Gastroesophageal sphincter (tissue), 4 donors: ENCODE measurements at regions not wholly inside any gene's neighbourhood (a gene's known extent, or its start where the extent isn't known, plus 50 kb on each side); places are given as distances from the start of the nearest gene placed in this dataset.

Experiments used
- ATAC-seq: fragments of 150-250 bp; one replicate; pipeline ENCODE4 v1.9.1; 2016; ENCODE audit warnings: mild to moderate bottlenecking, moderate library complexity
- H3K27ac ChIP-seq, 4 donors: fragments of 200-600 bp; sonication (generic) in 3 of 4; 1 replicate in 3 of 4; 2 replicates in 1 of 4; pipeline ENCODE4 v1.5.1; 2016 to 2019
- H3K27me3 ChIP-seq: fragments of 200-600 bp; sonication (generic); one replicate; pipeline ENCODE4 v1.5.1; 2019
- H3K36me3 ChIP-seq, 2 donors: fragments of 200-600 bp; sonication (generic); one replicate each; pipeline ENCODE4 v1.5.1; 2019; ENCODE audit warnings: control low read depth in 1 of 2
- H3K4me1 ChIP-seq, 3 donors: fragments of 200-600 bp; sonication (generic); 1 replicate in 2 of 3; 2 replicates in 1 of 3; pipeline ENCODE4 v1.5.1; 2016 to 2019; ENCODE audit warnings: control low read depth in 2 of 3
- H3K4me3 ChIP-seq, 2 donors: fragments of 200-600 bp; sonication (generic); one replicate each; pipeline ENCODE4 v1.5.1; 2019; ENCODE audit warnings: mild to moderate bottlenecking in 1 of 2, moderate library complexity in 1 of 2
- H3K9me3 ChIP-seq, 3 donors: fragments of 200-600 bp; sonication (generic); one replicate each; pipeline ENCODE4 v1.5.1; 2017 to 2019; ENCODE audit warnings: control low read depth in 2 of 3
- CTCF ChIP-seq, 4 experiments: fragments of 200-600 bp in 2 of 4; fragments of 450-650 bp in 2 of 4; sonication (generic) in 1 of 4; IDR thresholded peaks; one replicate each; pipeline ENCODE4 v1.5.1; 2017 to 2019; ENCODE audit warnings: antibody characterized with exemption in 4 of 4, mild to moderate bottlenecking in 2 of 4, moderate library complexity in 2 of 4
- EP300 ChIP-seq: sonication (generic); formaldehyde crosslinking; IDR thresholded peaks from one replicate; pipeline ENCODE4 v1.6.1; 2017; ENCODE audit warnings: antibody characterized with exemption, mild to moderate bottlenecking
- POLR2A ChIP-seq, 2 donors: fragments of 450-650 bp; IDR thresholded peaks; one replicate each; pipeline ENCODE4 v1.6.1; 2017; ENCODE audit warnings: antibody characterized with exemption in 2 of 2, mild to moderate bottlenecking in 2 of 2, moderate library complexity in 1 of 2
- POLR2AphosphoS5 ChIP-seq: sonication (generic); formaldehyde crosslinking; IDR thresholded peaks from one replicate; pipeline ENCODE4 v1.6.1; 2017; ENCODE audit warnings: antibody characterized with exemption
- WGBS, 2 donors: methylation state at CpG; one replicate each; pipeline ENCODE4 v1.1.5; 2018; ENCODE audit warnings: low coverage in 1 of 2; 5-methylcytosine and 5-hydroxymethylcytosine counted together

DNA sequence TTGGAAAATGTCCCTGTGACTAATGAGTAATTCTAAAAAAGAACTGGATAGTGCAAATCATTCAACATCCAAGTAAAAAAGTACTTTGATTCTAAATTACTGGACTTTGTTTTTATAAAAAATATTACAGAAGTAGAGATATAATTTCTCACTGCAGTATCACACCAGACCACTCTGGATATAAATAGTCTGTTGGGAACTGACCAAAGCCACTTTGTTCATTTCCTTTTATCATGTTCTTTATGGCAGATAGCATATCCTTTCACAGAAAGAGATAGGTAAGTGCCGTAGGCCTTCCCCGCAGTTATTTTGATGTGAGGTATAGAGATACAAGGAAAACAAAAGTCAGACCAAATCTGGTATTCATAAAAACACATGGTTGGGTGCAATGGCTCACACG, 827.4 kb upstream of the GRAMD2B start:
- no peaks in the 10 kb centered on the region for H3K36me3 ChIP-seq
- 64 to 100% methylated on average over 1 to 3 of the region's 3 CpGs for WGBS, 2 donors
- no peak for TF ChIP-seq POLR2A (IDR thresholded peaks at IDR 0.05)
- TF ChIP-seq POLR2AphosphoS5: no peak
- TF ChIP-seq EP300: no peak
- no peak for TF ChIP-seq CTCF (IDR thresholded peaks at IDR 0.05)
- no peaks in the 10 kb centered on the region for H3K27me3 ChIP-seq
- H3K9me3 ChIP-seq: no peaks in the 10 kb centered on the region
- ATAC-seq: no peak
- peak overlapping the region in 1 of 4 donors; percentile 5 for H3K27ac ChIP-seq
- no peak overlapping the region for H3K4me3 ChIP-seq
- H3K4me1 ChIP-seq: no peaks in the 10 kb centered on the region

GRCh38 chr5:125597338-125597737, 825.9 kb upstream of the GRAMD2B start:
- Histone ChIP-seq H3K27me3 (no peaks in the 10 kb centered on the region), H3K27ac (no peak overlapping the region), H3K36me3 (no peaks in the 10 kb centered on the region), H3K4me1 (no peaks in the 10 kb centered on the region), H3K9me3 (no peaks in the 10 kb centered on the region), H3K4me3 (no peak overlapping the region)
- 43 to 90% methylated on average over 2 of the region's 2 CpGs for WGBS, 2 donors
- TF ChIP-seq CTCF (IDR thresholded peaks at IDR 0.05) (no peak), POLR2A (IDR thresholded peaks at IDR 0.05) (no peak), POLR2AphosphoS5 (no peak), EP300 (no peak)
- no peak for ATAC-seq

DNA sequence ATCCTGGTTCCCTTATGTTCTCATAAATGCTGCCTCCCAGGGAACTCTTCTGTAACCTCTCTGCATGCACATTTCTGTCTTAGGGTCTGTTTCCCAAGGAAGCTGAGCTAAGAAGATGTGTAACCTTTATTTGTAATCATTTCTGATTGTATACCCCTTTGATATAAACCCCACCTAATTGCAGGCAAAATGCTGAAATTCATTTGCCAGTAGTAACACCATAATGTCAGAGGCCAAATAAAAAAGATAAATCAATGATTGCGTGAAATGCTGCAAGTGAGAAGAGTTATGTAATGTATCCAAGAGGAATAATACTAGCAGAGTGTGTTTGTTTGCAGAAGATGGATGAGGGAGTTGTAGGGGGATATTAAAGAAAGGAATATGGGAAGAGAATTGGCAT, 822.6 kb upstream of the GRAMD2B start:
- WGBS, 2 donors: 80% methylated on average over 1 of the region's 1 CpG
- Histone ChIP-seq H3K4me1 (no peaks in the 10 kb centered on the region), H3K27ac (no peak overlapping the region), H3K27me3 (no peaks in the 10 kb centered on the region), H3K9me3 (no peaks in the 10 kb centered on the region), H3K4me3 (no peak overlapping the region), H3K36me3 (no peaks in the 10 kb centered on the region)
- TF ChIP-seq CTCF (IDR thresholded peaks at IDR 0.05): no peak
- TF ChIP-seq POLR2A (IDR thresholded peaks at IDR 0.05): no peak
- no peak for TF ChIP-seq EP300
- TF ChIP-seq POLR2AphosphoS5: no peak
- no peak for ATAC-seq

- no peak for TF ChIP-seq EP300
- no peak for TF ChIP-seq POLR2A (IDR thresholded peaks at IDR 0.05)
- TF ChIP-seq CTCF (IDR thresholded peaks at IDR 0.05): no peak
- no peak for TF ChIP-seq POLR2AphosphoS5
- Histone ChIP-seq H3K4me1 (no peaks in the 10 kb centered on the region), H3K36me3 (no peaks in the 10 kb centered on the region), H3K9me3 (no peaks in the 10 kb centered on the region), H3K27me3 (no peaks in the 10 kb centered on the region), H3K27ac (no peak overlapping the region), H3K4me3 (no peak overlapping the region)
- ATAC-seq: no peak
- 78 to 88% methylated on average over 4 of the region's 4 CpGs for WGBS, 2 donors
Observed at GRCh38 chr5:125602184-125602583, 821.0 kb upstream of the GRAMD2B start.

DNA sequence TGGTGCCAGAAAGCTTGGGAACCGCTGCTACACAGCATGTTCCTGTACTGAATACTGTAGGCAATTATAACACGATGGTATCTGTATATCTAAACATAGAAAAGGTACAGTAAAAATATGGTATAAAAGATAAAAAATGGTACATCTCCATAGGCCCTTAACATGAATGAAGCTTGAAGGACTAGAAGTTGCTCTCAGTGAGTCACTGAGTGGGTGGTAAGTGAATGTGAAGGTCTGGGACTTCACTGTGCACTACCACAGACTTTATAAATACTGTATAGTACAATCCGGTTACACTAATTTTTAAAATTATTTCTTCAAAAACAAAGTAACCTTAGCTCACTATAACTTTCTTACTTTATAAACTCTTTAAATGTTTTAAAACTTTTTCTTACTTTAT, 819.9 kb upstream of the GRAMD2B start:
- no peak for TF ChIP-seq POLR2AphosphoS5
- no peak for TF ChIP-seq EP300
- TF ChIP-seq CTCF (IDR thresholded peaks at IDR 0.05): no peak
- TF ChIP-seq POLR2A (IDR thresholded peaks at IDR 0.05): no peak

More for the DNA sequence above, 819.9 kb upstream of the GRAMD2B start:
- no peaks in the 10 kb centered on the region for H3K4me1 ChIP-seq
- no peaks in the 10 kb centered on the region for H3K9me3 ChIP-seq
- H3K27me3 ChIP-seq: no peaks in the 10 kb centered on the region
- no peak overlapping the region for H3K27ac ChIP-seq
- no peaks in the 10 kb centered on the region for H3K36me3 ChIP-seq
- H3K4me3 ChIP-seq: no peak overlapping the region
- WGBS, 2 donors: 92 to 95% methylated on average over 2 to 3 of the region's 3 CpGs
- ATAC-seq: no peak
